Dermis blood vessel endothelial cell (primary cell): ENCODE measurements at regions not wholly inside any gene's neighbourhood (a gene's known extent, or its start where the extent isn't known, plus 50 kb on each side); places are given as distances from the start of the nearest gene placed in this dataset.
"Not testable (repeated sequence)": the region's sequence is repeated elsewhere in the genome, so short reads cannot be mapped to it uniquely, and the experiment has no call there.

Experiments
- DNase-seq: peaks from one replicate; pipeline ENCODE4 v3.0.0; 2010

DNA sequence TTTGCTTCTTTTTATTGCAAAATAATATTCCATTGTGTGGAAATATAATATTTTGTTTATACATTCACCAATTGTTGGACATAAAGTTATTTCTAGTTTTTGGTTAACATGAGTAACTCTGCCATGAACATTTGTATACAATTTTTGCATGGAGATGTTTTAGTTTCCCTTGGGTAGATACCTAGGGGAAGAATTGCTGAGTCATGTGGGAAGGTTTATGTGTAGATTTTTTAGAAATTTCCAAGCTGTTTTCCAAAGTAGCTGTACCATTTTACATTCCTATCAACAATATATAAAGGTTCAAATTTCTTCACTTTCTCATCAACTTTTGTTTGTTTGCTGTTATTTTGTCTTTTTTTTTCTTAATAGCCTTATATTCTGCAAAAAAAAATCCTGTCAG, 664.7 kb upstream of the FBXO33 start:
- no peak for DNase-seq

DNA sequence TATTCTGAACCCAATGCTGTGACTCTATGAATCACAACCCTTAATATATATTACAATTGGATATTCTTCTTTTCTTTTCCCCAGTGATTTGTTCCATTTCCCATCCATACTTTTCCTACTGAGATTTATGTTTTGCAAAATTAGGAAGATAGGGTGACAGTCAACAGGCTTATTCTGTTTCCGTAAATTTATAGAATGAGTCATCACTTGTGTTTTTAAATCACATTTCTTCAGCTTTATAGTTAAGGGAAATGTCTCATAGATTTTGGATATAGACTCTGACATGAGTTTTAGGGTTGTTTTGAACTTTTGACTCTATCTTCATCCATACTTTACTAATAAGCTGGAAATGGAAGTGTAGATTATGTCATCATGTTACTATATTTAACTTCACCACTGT, 661.6 kb upstream of the FBXO33 start:
- no peak for DNase-seq

DNA sequence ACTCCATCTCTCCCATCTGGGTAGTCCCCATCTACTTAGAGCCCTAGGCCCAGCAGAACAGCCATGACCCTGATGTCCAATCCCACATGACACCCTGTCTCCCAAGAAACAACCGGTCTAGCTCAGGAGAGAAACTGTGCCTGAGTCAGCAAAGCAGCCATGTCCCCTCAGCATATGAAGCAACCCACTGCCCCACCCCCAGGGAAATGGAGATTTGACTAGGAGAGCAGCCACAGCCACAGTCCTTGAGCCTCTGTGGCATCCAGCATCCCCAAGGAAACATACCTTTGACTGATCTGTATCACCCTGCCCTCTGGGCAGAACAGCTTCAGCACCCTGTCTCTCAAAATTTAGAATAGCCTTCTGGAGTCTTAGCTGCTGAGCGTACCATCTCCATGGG, 641.9 kb upstream of the FBXO33 start:
- DNase-seq = no peak

DNA sequence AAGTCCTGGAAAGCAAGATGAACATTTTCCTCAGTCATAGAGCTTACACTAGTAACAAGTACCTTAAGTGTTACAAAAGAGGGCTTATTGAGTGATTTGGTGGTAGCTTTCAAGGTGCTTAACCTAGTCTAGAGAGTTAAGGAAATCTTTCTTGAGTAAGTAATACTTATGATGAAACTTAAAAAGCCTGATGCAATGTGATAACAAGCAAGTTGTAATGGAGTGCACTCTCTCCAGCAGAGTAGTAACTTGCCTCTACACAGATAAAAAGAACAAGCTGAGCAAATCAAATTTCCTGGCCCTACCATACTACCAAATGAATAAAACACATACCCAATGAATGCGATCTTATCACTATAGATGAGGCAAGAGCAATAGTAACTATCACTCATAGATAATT, 639.9 kb upstream of the FBXO33 start:
- DNase-seq = no peak

DNA sequence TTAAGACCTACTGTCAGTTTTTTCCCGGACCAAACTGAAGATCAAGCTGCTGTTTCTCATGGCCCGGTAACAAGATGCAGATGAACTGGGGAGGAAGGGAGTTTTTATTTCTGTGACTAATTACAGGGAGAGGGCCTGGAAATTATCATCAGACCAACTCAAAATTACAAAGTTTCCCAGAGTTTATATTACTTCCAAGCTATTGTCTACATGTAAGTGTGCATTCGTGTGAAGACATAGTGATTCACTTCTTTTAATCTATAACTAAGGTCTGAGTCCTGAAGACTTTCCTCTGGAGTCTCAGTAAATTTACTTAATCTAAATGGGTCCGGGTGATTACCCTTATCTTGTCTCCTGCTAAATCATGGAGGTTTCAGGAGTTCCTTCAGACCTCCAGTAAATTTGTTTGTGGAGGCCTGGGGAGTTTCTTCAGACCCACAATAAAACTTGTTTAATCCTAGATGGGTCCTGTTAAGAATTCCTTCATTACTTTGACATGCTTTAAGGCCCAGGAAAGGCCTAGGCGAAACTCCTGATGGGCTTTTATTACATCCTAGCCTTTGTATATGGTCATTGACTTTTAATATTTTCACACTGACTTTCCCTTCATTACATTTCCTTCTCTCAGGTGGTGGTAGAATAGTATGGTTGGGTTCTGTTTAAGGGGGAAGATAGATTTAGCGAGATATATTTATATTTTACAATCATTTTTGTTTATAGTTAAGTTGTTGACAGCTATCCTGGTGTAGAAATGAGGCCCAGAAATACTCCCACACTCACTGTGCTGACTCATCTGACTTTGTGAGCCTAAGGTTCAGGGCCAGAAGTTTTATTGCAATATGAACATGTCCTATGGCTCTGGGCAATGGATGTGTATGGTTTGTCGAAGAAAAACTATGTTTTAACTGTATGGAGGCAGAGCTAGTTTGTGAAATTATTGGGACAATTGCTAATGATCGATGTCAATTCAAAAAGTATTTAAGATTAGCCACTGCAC, 627.0 kb upstream of the FBXO33 start:
- DNase-seq = no peak

DNA sequence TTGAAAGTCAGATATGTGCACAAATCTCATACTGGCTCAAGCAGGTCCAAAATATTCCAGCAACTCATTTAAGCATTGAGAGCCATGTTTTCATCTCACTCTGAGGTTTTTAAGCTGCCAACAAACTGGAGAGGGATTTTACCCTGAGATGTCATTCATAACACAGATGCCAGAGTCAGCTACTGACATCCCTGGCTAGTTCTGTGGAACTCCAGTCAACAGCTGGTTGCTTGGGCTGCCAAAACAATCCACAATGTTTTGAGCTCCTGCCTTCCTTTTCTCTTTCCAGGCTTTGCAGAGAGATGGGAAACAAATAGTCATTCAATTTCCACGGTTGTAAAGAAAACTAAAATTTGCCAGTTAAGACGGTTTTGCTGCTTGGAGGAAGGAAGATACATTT, 621.2 kb upstream of the FBXO33 start:
- DNase-seq = no peak

DNA sequence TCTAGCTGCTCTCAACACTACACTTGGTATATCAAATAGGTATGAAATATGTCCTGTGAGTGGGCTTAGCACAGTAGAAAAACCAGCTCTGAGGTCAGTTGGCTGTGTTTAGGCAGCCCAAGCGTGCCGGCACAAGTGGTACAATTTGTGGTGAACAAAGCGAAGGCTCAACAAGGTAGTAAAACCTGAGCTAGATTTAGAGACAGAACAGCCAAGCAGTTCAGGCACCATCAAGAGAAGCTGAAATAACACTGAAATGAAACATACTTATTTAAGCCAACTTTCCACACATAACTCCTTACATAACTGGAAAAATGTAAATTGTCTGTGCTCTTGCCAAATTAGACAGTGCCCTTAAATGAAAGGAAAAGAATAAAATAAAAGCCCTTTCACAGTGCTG, 596.8 kb upstream of the FBXO33 start:
- no peak for DNase-seq

DNA sequence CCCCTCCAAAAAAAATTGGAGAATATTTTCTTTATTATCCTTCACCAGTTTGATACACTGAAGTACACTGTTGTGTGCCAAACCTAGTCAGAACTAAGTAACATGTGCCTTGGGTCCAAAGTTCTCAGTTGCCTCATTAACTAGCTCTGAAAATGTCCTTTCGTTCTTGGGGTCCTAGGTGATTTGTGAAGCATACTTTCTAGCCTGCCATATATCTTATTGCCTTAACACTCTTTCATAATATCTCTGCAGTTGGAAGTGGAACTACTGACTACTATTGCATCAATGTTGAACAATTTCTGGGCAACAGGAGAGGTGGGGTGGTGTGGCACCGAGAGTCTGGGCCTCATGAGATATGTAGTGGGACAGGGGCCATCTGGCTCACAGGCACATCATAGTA, 592.9 kb upstream of the FBXO33 start:
- DNase-seq = no peak

DNA sequence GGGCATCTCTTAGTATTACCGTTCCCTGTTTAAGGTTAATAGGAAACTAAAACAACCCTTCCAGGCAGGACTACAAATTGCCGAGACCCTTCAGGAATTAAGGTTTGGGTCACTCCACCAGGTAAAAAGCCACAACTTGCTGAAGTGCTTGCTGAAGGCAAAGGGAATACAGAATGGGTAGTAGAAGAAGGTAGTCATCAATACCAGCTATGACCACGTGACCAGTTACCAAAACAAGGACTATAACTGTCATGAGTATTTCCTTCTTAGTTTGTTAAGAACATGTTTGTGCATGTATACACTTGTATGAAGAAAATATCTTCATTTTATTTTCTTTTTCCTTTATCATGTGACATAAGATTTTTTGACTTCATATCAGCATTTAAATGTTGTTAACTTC, 578.7 kb upstream of the FBXO33 start:
- no peak for DNase-seq

DNA sequence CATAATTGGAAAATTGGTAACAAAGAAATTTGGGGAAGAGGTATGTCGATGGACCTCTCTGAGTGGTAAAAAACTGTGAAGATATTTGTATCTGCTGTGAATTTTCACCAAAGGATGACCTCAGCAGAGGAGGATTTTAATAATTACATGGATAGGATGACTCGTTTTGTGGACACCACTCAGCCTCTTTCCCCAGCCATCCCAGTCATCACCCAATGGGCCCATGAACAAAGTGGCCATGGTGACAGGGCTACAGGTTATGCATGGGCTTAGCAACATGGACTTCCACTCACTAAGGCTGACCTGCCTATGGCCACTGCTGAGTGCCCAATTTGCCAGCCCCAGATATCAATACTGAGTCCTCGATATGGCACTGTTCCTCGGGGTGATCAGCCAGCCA, 577.5 kb upstream of the FBXO33 start:
- DNase-seq = no peak

DNA sequence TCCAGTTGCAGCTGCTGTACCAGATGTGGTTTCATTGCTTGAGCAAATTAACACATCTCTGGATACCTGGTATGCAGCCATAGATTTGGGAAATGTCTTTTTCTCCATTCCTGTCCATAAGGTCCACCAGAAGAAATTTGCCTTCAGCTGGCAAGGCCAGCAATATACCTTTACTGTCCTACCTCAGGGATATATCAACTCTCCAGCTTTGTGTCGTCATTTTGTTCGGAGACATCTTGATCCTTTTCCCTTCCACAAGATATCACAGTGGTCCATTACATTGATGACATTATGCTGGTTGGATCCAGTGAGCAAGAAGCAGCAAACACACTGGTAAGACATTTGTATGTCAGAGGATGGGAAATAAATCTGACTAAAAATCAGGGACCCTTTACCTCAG, 576.1 kb upstream of the FBXO33 start:
- DNase-seq = not testable (repeated sequence)

DNA sequence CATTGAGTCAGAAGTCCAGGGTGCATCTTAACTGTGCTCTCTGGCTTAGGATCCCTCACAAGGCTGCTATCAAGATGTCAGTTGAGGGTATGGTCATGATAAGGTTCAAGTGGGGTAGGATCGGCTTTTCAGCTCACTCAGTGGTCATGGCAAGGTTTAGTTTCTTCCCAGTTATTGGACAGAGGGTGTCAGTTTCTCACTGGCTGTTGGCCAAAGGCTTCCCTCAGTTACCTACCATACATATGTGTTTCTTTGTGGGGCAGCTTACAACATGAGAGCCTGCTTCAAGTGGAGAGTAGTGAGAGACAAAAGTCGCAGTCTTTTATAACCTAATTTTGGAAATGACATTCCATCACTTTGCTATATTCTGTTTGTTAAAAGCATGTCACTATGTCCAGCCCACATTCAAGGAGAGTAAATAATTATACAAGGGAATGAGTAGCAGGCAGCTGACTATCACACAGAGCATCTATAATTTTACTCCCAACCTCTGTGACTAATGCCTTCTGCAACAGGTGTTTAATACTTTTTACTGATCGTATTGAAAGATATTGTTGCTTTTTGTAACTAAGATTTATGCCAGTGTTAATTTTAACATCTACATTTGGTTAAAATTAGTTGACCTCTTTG, 572.8 kb upstream of the FBXO33 start:
- no peak for DNase-seq

DNA sequence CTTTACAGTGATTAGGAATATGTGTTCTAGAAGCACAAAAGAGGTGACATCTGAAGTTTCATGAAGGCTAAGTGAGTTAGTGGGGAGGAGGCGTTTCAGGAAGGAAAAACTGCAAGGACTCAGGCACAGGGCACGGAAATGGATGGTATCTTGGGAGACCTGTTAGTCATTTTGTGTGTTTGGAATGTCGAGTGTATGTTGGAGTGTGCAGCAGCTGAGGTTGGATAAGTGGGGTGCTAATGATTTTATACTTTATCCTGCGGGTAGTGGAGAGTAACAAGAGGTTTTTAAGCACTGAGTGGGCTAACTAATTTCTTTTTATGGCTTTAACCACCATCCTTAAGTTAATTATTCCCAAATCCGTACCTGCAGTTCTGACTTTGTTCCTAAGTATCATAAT, 571.5 kb upstream of the FBXO33 start:
- no peak for DNase-seq

DNA sequence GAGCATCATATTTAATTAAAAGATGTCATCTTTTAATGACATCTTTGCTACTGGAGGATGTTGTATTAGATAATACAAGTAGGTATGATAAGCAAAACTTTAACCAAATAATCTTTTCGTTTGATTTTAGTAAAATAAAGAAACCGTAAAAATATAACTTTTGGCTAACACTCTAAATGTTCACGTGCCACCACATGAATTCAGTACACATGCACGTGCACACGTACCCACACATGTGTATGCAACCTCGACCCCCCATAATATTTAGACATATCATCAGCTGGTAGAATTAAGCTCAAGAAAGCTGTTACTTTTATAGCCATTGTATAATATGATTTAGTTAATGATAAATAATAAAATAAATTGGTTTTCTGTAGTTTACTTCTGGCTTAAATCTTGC, 566.6 kb upstream of the FBXO33 start:
- no peak for DNase-seq

DNA sequence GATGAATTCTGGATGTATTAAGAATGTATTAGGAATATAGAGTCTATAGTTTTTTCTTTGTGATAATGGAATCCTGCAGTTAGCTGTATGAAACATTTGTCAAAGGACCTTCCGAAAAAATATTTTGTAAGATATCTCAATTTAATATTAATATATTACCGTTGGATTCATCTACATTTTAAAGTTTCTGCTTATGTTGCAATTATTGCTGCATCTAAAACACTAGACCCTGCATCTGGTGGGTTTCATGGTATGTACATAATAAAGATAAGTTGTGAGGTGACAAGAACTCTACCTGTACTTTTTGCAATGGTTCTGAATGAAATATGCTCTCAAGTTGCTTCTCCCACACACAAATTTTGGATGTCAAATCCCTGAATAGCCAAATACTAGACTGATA, 565.9 kb upstream of the FBXO33 start:
- no peak for DNase-seq

DNA sequence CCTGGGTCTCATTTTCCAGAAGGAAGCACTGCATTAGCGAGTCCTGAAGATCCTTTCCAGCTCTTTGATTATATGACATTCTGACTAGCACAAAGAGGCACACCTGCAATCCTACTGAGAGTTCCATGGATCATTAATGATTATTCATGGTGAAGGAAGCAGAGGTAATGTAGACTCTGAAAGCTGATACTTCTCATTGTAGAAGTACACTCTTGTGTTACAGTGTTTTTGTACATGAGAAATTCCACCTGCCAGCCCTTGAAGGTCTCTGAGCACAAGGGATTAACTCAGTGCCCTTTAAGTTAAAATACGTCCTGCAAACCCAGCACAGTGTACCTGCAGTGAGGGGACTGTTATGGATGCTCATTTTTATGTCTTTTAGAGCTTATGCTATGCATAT, 558.8 kb upstream of the FBXO33 start:
- no peak for DNase-seq

DNA sequence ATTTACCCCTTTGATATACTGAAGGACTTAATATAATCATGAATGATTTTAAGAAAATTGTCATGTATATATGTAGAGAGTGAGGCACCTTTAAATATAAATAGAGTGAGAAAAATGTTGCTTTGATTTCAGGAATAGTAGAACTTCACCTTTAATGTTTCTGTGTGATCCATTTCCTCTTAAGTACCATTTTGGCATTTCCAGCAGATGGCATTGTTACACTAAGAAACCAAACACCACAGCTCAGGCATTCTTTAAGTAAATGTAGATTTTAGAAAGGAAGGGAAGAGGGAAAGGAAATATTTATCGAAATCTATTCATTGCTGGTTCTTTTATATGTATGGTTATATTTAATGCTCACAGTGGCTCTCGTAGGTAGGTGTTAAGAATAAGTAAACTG, 556.7 kb upstream of the FBXO33 start:
- DNase-seq = no peak

DNA sequence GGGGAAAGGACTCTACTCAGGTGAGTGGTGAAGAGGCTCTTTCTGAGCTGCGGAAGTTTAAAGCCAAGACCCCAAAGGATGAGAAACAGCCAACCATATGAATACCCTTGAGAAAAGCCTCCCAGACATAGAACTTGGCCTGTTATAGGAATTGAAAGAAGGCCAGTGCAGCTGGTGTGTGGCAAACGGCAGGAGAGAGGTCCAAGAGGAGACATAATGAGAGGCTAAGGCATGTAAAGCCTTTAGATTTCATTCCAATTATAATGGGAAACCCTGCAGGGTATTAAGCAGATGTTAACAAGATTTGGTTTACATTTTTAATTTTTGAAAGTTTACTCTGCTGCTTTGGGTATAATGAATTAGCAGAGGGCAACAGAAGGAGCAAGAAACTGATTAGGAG, 552.1 kb upstream of the FBXO33 start:
- no peak for DNase-seq

DNA sequence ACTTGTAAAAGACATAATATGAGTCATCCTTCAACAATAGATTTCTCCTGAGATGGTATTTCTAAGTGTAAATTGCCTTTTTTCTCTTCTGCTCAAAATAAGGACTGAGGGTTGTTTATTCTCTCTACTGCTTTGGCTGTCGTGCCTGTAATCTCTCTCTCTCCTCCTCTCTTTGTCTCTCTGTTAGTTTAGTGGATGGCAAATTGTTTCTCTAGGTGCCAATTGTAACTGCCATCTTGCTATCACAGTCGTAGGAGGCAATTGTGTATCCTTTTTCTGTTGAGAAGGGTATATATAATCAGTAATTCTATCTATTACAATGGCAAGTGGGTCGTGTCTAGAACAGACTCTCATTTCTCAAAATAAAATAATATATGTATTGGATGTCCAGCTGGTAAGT, 545.0 kb upstream of the FBXO33 start:
- DNase-seq = no peak

DNA sequence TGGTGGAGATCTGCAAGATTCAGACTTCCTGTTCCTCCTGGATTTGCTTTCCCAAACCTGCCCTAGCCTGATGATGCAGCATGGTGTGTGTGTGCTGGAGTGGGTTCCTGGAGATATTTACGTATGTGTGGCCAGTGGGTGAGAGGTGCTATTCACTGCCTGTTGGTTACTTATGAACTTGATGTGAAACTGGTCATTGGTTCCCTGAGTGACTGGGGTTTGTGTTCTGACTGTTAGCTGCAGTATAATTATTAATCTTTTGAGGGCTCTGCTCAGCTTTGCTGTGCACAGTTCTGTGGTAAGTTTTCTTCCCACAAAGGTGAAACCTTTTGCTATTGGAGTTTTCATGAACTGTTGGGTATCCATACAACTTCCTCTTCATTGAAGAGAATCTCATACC, 541.8 kb upstream of the FBXO33 start:
- DNase-seq = no peak

DNA sequence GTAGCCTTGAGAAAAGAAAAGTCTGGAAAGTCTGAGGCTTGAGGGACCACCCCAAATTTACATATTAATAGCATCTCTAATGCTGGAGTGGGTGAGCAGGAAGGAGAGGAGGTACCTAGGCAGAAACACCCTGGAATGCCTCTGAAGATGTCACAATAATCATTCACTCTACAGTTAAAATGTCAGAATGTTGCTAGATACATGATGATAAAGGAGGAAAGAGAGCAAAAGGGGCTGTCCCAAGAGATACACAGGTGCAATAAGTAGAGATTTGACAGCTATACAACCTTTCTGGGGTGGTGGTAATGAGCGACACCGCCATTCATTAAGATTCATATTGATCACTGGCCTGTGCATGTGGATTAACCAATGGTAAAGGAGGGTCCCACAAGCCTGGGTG, 540.5 kb upstream of the FBXO33 start:
- DNase-seq = no peak

DNA sequence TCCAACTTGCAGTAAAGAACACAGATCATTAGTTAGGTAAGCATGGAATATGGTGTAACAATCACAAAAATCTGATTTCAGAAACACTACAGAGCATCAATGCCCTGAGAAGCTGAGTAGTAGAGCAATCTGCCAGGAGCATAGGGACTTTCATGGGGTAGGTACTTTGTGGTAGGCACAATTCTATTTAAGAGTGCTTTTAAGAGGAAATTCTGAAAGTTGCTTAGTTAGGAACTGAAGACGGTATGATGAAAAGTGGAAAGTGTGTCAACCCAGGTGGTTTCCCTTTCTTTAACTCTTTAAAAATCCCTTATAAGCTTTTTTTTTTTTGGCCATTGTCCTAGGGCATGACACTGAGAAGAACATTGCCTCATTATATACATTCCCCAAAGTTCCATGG, 535.7 kb upstream of the FBXO33 start:
- no peak for DNase-seq

DNA sequence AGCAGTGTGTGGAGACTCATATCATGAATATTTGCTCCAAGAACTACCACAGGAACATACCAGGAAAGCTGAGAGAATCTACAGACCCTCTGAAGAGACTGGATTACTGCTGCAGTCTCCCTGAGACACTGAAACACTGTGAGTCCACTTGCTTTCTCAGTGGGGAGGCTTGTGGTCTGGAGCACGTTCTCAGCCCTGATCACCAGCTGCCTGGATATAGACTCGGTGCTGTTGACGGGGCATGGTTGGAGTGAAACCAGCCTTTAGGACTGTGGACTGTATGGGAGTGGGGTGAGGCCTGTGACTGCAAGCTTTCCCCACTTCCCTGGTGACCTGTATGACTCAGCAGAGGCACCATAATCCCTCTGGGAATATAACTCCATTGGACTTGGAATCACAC, 525.8 kb upstream of the FBXO33 start:
- DNase-seq = no peak

DNA sequence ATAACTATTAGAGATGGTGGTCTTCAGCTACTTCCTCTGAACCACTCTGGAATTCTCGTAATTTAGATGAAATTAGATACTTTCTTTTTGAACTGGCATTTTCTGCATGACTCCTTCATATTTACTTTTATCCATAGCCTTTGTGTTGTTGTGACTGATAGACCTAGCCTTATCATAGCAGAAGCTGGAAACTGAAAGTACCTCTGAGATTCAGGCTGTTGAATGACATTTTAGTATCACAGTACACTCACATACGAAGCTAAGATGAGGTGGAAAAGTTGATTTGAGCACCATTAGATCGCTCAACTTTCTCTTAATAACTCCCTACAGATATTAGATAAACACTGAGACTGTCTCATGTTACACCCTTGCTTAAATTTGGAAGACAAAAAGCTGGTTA, 525.1 kb upstream of the FBXO33 start:
- DNase-seq = no peak

DNA sequence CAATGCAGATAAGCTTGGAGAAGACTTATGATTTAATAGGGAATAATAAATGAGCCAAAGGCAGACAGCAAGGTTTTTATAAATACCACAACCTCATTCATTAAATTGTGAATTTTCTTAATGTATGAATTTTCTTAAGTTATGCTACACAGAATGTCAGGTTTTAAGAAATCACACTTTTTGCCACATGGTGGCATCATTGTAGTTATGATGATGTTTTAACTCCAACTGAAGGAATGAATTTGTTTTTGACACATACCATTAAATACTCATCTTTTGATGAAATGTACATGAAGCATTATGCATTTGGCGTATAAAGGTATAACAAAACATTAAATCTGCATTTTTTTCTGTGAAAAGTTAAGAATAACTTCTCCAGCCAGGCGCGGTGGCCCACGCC, 524.1 kb upstream of the FBXO33 start:
- no peak for DNase-seq
